IMR-90 (cell line): ENCODE measurements at regions not wholly inside any gene's neighbourhood (a gene's known extent, or its start where the extent isn't known, plus 50 kb on each side); places are given as distances from the start of the nearest gene placed in this dataset.

Experiments
- ATAC-seq: fragments of 200-7000 bp; cut with Tn5 transposase; 2 replicates; pipeline ENCODE4 v1.9.1; 2020; ENCODE audit warnings: low read depth, mild to moderate bottlenecking, moderate library complexity
- BruUV-seq: library from RNA; stranded (reverse); fragments of 400-500 nt; replicated peaks from 2 replicates; lab custom pipeline; 2021; lab: Mats Ljungman, UMichigan
- CTCF ChIA-PET: fragments of 300-600 bp; formaldehyde crosslinking; extraction: SDS; loops from one replicate; lab custom pipeline; 2021; ENCODE audit warnings: antibody characterized with exemption; lab: Yijun Ruan, JAX
- POLR2A ChIA-PET: fragments of 300-600 bp; sonication (Branson Sonifier 250); formaldehyde crosslinking; loops from one replicate; lab custom pipeline; 2022; ENCODE audit warnings: antibody characterized with exemption; ENCODE audit not compliant: unreplicated experiment; lab: Charles Lee
- DNase-seq: peaks from one replicate; pipeline ENCODE4 v3.0.0; 2013
- H2AFZ ChIP-seq: replicated peaks from 2 replicates; pipeline ENCODE3; 2013; ENCODE audit warnings: low read length, mild to moderate bottlenecking; ENCODE audit not compliant: poor library complexity
- H2AK5ac ChIP-seq: 2 replicates; pipeline ENCODE4 v1.6.1; 2013; ENCODE audit warnings: low read depth, low read length, inconsistent platforms
- H2AK9ac ChIP-seq: replicated peaks from 2 replicates; pipeline ENCODE3; 2013; ENCODE audit warnings: mild to moderate bottlenecking, low read depth, low read length, moderate library complexity; ENCODE audit not compliant: poor library complexity
- H2BK120ac ChIP-seq: 2 replicates; pipeline ENCODE4 v1.6.1; 2013; ENCODE audit warnings: low read depth, low read length, inconsistent platforms
- H2BK15ac ChIP-seq: 3 replicates; pipeline ENCODE4 v1.6.1; 2013; ENCODE audit warnings: low read depth, low read length, inconsistent platforms
- H2BK20ac ChIP-seq: 2 replicates; pipeline ENCODE4 v1.6.1; 2013; ENCODE audit warnings: low read depth, mild to moderate bottlenecking, inconsistent platforms, low read length, moderate library complexity
- H2BK5ac ChIP-seq: 2 replicates; pipeline ENCODE4 v1.6.1; 2013; ENCODE audit warnings: mild to moderate bottlenecking, low read depth, low read length, inconsistent platforms; ENCODE audit not compliant: poor library complexity, severe bottlenecking
- H3K14ac ChIP-seq: replicated peaks from 2 replicates; pipeline ENCODE4 v1.6.1; 2013; ENCODE audit warnings: low read depth, low read length, inconsistent platforms
- H3K18ac ChIP-seq: 2 replicates; pipeline ENCODE4 v1.6.1; 2013; ENCODE audit warnings: low read depth, low read length, control low read depth
- H3K23ac ChIP-seq: 2 replicates; pipeline ENCODE4 v1.6.1; 2013; ENCODE audit warnings: low read depth, low read length, inconsistent platforms
- H3K27ac ChIP-seq: 2 replicates; pipeline ENCODE4 v1.5.1; 2013; ENCODE audit warnings: mild to moderate bottlenecking, control low read depth, low read length; ENCODE audit not compliant: insufficient read depth
- H3K27me3 ChIP-seq: 2 replicates; pipeline ENCODE4 v1.6.1; 2013; ENCODE audit warnings: low read length; ENCODE audit not compliant: control insufficient read depth, insufficient read depth
- H3K36me3 ChIP-seq: 2 replicates; pipeline ENCODE4 v1.6.1; 2013; ENCODE audit warnings: low read length, mixed read lengths; ENCODE audit not compliant: control insufficient read depth, insufficient read depth
- H3K4ac ChIP-seq: 2 replicates; pipeline ENCODE4 v1.6.1; 2013; ENCODE audit warnings: low read depth, low read length, inconsistent platforms
- H3K4me1 ChIP-seq: 2 replicates; pipeline ENCODE4 v1.6.1; 2013; ENCODE audit warnings: low read length, mixed read lengths; ENCODE audit not compliant: control insufficient read depth, insufficient read depth
- H3K4me2 ChIP-seq: 2 replicates; pipeline ENCODE4 v1.6.1; 2013; ENCODE audit warnings: low read depth, mild to moderate bottlenecking, control low read depth, low read length, moderate library complexity
- H3K4me3 ChIP-seq: 2 replicates; pipeline ENCODE4 v1.5.1; 2013; ENCODE audit warnings: low read depth, mild to moderate bottlenecking, control low read depth, low read length, moderate library complexity; ENCODE audit not compliant: insufficient read depth
- H3K56ac ChIP-seq: 2 replicates; pipeline ENCODE4 v1.6.1; 2013; ENCODE audit warnings: low read length, inconsistent platforms; ENCODE audit not compliant: insufficient read depth; ENCODE audit errors: extremely low read depth
- H3K79me1 ChIP-seq, 2 experiments: 2 replicates each; pipeline ENCODE4 v1.6.1; 2013; ENCODE audit warnings: low read length in 2 of 2, inconsistent platforms in 1 of 2, low read depth in 1 of 2
- H3K9ac ChIP-seq: 2 replicates; pipeline ENCODE4 v1.6.1; 2013; ENCODE audit warnings: low read depth, low read length, control low read depth
- H3K9me1 ChIP-seq: 2 replicates; pipeline ENCODE4 v1.6.1; 2013; ENCODE audit warnings: low read length, inconsistent platforms; ENCODE audit not compliant: insufficient read depth
- H3K9me3 ChIP-seq: 2 replicates; pipeline ENCODE4 v1.6.1; 2013; ENCODE audit warnings: low read length; ENCODE audit not compliant: control insufficient read depth, insufficient read depth
- H4K20me1 ChIP-seq: 2 replicates; pipeline ENCODE4 v1.6.1; 2013; ENCODE audit warnings: low read length, inconsistent platforms; ENCODE audit not compliant: insufficient read depth
- H4K5ac ChIP-seq: 2 replicates; pipeline ENCODE4 v1.6.1; 2013; ENCODE audit warnings: mild to moderate bottlenecking, low read depth, low read length, control low read depth
- H4K8ac ChIP-seq, 2 experiments: 2 replicates each; pipeline ENCODE4 v1.6.1; 2013; ENCODE audit warnings: low read depth in 2 of 2, low read length in 2 of 2, control low read depth in 1 of 2, inconsistent platforms in 1 of 2
- H4K91ac ChIP-seq: 2 replicates; pipeline ENCODE4 v1.6.1; 2013; ENCODE audit warnings: low read depth, low read length, inconsistent platforms; ENCODE audit not compliant: insufficient read depth
- BHLHE40 ChIP-seq: fragments of 150-350 bp; IDR thresholded peaks from 2 replicates; pipeline ENCODE4 v1.6.1; 2016; ENCODE audit warnings: mild to moderate bottlenecking, low read depth, low read length
- CEBPB ChIP-seq: IDR thresholded peaks from 2 replicates; pipeline ENCODE4 v1.6.1; 2012; ENCODE audit warnings: low read depth, low read length, improper control_type of control experiment
- CHD1 ChIP-seq: IDR thresholded peaks from 2 replicates; pipeline ENCODE4 v1.6.1; 2012; ENCODE audit warnings: low read depth, low read length, improper control_type of control experiment
- FOS ChIP-seq: fragments of 150-350 bp; IDR thresholded peaks from 2 replicates; pipeline ENCODE4 v1.6.1; 2016; ENCODE audit warnings: low read depth, low read length
- MAFK ChIP-seq: IDR thresholded peaks from 2 replicates; pipeline ENCODE4 v1.6.1; 2012; ENCODE audit warnings: low read depth, low read length, improper control_type of control experiment
- MAZ ChIP-seq: IDR thresholded peaks from 2 replicates; pipeline ENCODE4 v1.6.1; 2012; ENCODE audit warnings: low read depth, mild to moderate bottlenecking, low read length, improper control_type of control experiment, moderate library complexity, borderline replicate concordance
- MXI1 ChIP-seq: IDR thresholded peaks from 2 replicates; pipeline ENCODE4 v1.6.1; 2012; ENCODE audit warnings: low read depth, mild to moderate bottlenecking, low read length, moderate library complexity, borderline replicate concordance
- NFE2L2 ChIP-seq: fragments of 150-350 bp; IDR thresholded peaks from 2 replicates; pipeline ENCODE4 v1.6.1; 2016; ENCODE audit warnings: low read depth, mild to moderate bottlenecking, low read length
- POLR2A ChIP-seq: IDR thresholded peaks from 2 replicates; pipeline ENCODE4 v1.6.1; 2012; ENCODE audit warnings: mild to moderate bottlenecking, low read depth, low read length
- RAD21 ChIP-seq: IDR thresholded peaks from 2 replicates; pipeline ENCODE4 v1.6.1; 2012; ENCODE audit warnings: low read length, improper control_type of control experiment
- RCOR1 ChIP-seq: IDR thresholded peaks from 2 replicates; pipeline ENCODE4 v1.6.1; 2012; ENCODE audit warnings: mild to moderate bottlenecking, low read length, improper control_type of control experiment; ENCODE audit not compliant: insufficient replicate concordance
- RFX5 ChIP-seq: IDR thresholded peaks from 2 replicates; pipeline ENCODE4 v1.8.0; 2012; ENCODE audit warnings: low read depth, mild to moderate bottlenecking, low read length, moderate library complexity
- SMC3 ChIP-seq: fragments of 150-350 bp; IDR thresholded peaks from 2 replicates; pipeline ENCODE4 v1.6.1; 2016; ENCODE audit warnings: low read depth, mild to moderate bottlenecking, antibody characterized with exemption, low read length, moderate library complexity
- WGBS, 2 experiments: methylation state at CpG; one replicate each; pipeline versions ENCODE4 v1.1.5 to v1.1.7; 2013; ENCODE audit warnings: missing lambda C conversion rate in 2 of 2; ENCODE audit not compliant: insufficient read length in 1 of 2; ENCODE audit errors: extremely low coverage in 2 of 2; 5-methylcytosine and 5-hydroxymethylcytosine counted together
- dilution Hi-C: fragments of 300-500 bp; cut with HindIII; formaldehyde crosslinking; loops from one replicate; pipeline ENCODE4 v1.14.3; 2018; ENCODE audit warnings: low sequenced_read_pairs; ENCODE audit not compliant: unreplicated experiment
- in situ Hi-C: fragments of 300-500 bp; cut with MboI; formaldehyde crosslinking; loops from 3 replicates; pipeline ENCODE4 v1.14.3; 2019; ENCODE audit warnings: low sequenced_read_pairs, inconsistent platforms, mixed read lengths
- intact Hi-C: fragments of 100-400 bp; cut with micrococcal nuclease; formaldehyde crosslinking; loops from 2 replicates; pipeline ENCODE4 v1.10.0; 2022
- TF ChIP-seq, protein P1 (sequence below): fragments of 150-350 bp; IDR thresholded peaks from 2 replicates; pipeline ENCODE4 v1.6.1; 2017; ENCODE audit warnings: mild to moderate bottlenecking, antibody characterized with exemption, low read length, low read depth
- TF ChIP-seq, protein P2 (sequence below): fragments of 150-350 bp; IDR thresholded peaks from 2 replicates; pipeline ENCODE4 v1.6.1; 2016; ENCODE audit warnings: low read depth, mild to moderate bottlenecking, low read length, moderate library complexity, borderline replicate concordance
- TF ChIP-seq, protein P3 (sequence below): conservative IDR thresholded peaks from 2 replicates; pipeline ENCODE4 v1.5.1; 2012; ENCODE audit warnings: mild to moderate bottlenecking, low read depth, low read length, improper control_type of control experiment

DNA sequence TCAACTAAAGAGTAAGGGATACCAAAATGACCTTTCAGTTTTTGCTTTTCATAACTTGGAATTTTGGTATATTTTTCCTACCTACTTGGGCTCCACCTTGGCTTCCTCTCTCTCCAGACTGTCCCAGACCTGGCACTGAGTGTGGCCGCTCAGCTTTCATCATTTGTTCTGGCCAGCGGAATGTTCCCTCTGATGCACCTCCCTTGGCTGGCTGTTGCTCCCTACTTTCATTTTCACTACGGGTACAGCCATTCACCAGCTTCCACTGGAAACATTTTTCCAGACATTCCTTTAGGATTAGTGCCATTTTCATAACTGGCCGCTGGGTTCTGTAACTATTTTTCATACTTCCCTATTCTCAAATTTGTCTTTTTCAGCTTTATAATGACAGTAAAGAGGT is 487.4 kb downstream of the TENT5A start:
- H3K14ac ChIP-seq, result no peak overlapping the region
- H3K9ac ChIP-seq, result no peak overlapping the region
- no TSS peak for BruUV-seq
- no peak overlapping the region for H2BK120ac ChIP-seq
- H3K4ac ChIP-seq, result no peak overlapping the region
- no peak overlapping the region for H4K8ac ChIP-seq
- DNase-seq, result peak; percentile 19
- no peak overlapping the region for H2BK5ac ChIP-seq
- no CpG with 5 or more reads among the region's 4 CpGs for WGBS, 2 experiments
- no peak overlapping the region for H2AK5ac ChIP-seq
- H3K9me3 ChIP-seq, result no peaks in the 10 kb centered on the region
- peak overlapping the region; percentile 50 for H2AFZ ChIP-seq
- dilution Hi-C loops, result no loop called here
- ATAC-seq, result peak; percentile 57
- no peak overlapping the region for H3K27ac ChIP-seq
- no peak overlapping the region for H3K18ac ChIP-seq
- no peak overlapping the region for H2AK9ac ChIP-seq
- H4K91ac ChIP-seq, result no peak overlapping the region
- H3K23ac ChIP-seq, result no peak overlapping the region
- intact Hi-C loops, result no loop called here
- H3K9me1 ChIP-seq, result no peaks in the 10 kb centered on the region
- H3K36me3 ChIP-seq, result no peaks in the 10 kb centered on the region
- H2BK15ac ChIP-seq, result no peak overlapping the region
- H4K5ac ChIP-seq, result no peak overlapping the region
- TF ChIP-seq, protein P1, sequence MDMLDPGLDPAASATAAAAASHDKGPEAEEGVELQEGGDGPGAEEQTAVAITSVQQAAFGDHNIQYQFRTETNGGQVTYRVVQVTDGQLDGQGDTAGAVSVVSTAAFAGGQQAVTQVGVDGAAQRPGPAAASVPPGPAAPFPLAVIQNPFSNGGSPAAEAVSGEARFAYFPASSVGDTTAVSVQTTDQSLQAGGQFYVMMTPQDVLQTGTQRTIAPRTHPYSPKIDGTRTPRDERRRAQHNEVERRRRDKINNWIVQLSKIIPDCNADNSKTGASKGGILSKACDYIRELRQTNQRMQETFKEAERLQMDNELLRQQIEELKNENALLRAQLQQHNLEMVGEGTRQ, result no peak
- no peak for TF ChIP-seq BHLHE40
- TF ChIP-seq, protein P2, sequence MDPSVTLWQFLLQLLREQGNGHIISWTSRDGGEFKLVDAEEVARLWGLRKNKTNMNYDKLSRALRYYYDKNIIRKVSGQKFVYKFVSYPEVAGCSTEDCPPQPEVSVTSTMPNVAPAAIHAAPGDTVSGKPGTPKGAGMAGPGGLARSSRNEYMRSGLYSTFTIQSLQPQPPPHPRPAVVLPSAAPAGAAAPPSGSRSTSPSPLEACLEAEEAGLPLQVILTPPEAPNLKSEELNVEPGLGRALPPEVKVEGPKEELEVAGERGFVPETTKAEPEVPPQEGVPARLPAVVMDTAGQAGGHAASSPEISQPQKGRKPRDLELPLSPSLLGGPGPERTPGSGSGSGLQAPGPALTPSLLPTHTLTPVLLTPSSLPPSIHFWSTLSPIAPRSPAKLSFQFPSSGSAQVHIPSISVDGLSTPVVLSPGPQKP, result no peak
- no peak for TF ChIP-seq MAZ
- TF ChIP-seq CEBPB, result no peak
- no peak for TF ChIP-seq MAFK
- TF ChIP-seq MXI1, result no peak
- no peak for TF ChIP-seq SMC3
- TF ChIP-seq RCOR1, result no peak
- no peak for TF ChIP-seq NFE2L2
- TF ChIP-seq FOS, result no peak
- TF ChIP-seq CHD1, result no peak
- TF ChIP-seq POLR2A, result no peak
- TF ChIP-seq, protein P3, sequence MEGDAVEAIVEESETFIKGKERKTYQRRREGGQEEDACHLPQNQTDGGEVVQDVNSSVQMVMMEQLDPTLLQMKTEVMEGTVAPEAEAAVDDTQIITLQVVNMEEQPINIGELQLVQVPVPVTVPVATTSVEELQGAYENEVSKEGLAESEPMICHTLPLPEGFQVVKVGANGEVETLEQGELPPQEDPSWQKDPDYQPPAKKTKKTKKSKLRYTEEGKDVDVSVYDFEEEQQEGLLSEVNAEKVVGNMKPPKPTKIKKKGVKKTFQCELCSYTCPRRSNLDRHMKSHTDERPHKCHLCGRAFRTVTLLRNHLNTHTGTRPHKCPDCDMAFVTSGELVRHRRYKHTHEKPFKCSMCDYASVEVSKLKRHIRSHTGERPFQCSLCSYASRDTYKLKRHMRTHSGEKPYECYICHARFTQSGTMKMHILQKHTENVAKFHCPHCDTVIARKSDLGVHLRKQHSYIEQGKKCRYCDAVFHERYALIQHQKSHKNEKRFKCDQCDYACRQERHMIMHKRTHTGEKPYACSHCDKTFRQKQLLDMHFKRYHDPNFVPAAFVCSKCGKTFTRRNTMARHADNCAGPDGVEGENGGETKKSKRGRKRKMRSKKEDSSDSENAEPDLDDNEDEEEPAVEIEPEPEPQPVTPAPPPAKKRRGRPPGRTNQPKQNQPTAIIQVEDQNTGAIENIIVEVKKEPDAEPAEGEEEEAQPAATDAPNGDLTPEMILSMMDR, result no peak
- TF ChIP-seq RAD21, result no peak
- TF ChIP-seq RFX5, result no peak
- H3K56ac ChIP-seq, result no peak overlapping the region
- no peaks in the 10 kb centered on the region for H3K27me3 ChIP-seq
- H2BK20ac ChIP-seq, result no peak overlapping the region
- no peaks in the 10 kb centered on the region for H3K4me1 ChIP-seq
- in situ Hi-C loops, result no loop called here
- H3K4me2 ChIP-seq, result peak overlapping the region; percentile 39
- POLR2A ChIA-PET, result no interaction called here
- H3K79me1 ChIP-seq, result no peaks in the 10 kb centered on the region
- CTCF ChIA-PET, result interaction anchor here (0.6 kb wide), 1 partner anchor 1205 kb away, joined by 6 read pairs; no protein-coding TSS in a partner anchor
- H4K20me1 ChIP-seq, result no peaks in the 10 kb centered on the region
- H3K4me3 ChIP-seq, result peak overlapping the region; percentile 30; the same call in 1 of the 2 replicates
